Caki2 (cell line): ENCODE measurements at regions not wholly inside any gene's neighbourhood (a gene's known extent, or its start where the extent isn't known, plus 50 kb on each side); places are given as distances from the start of the nearest gene placed in this dataset.

Source experiments
- DNase-seq: peaks from one replicate; pipeline ENCODE4 v3.0.0-alpha.2; 2015; ENCODE audit warnings: low read depth
- in situ Hi-C: cut with HindIII; loops from 2 replicates; pipeline ENCODE4 v1.10.0; 2016; ENCODE audit warnings: low sequenced_read_pairs, low pct_unique_long_range_greater_than_20kb, mixed read lengths

DNA sequence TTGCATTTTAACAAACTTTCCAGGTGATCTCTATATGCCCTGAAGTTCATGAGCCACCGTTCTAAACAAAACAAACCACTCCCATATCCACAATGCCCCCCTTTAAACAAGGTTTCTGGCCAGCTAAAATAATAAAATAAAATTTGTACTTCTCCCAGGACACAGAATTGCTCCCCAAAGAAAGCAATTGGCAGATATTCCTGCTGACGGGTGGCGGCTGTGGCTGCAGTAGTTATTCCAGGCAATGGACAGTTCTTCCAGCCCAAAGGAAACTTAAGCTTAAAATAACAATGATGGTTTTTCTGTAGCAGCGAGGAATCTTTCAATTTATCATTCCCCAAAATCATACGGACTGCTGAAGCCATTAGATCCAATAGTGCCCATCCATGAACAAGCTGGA lies 260.5 kb upstream of the ZNF521 start:
- in situ Hi-C loops: no loop called here
- no peak for DNase-seq

DNA sequence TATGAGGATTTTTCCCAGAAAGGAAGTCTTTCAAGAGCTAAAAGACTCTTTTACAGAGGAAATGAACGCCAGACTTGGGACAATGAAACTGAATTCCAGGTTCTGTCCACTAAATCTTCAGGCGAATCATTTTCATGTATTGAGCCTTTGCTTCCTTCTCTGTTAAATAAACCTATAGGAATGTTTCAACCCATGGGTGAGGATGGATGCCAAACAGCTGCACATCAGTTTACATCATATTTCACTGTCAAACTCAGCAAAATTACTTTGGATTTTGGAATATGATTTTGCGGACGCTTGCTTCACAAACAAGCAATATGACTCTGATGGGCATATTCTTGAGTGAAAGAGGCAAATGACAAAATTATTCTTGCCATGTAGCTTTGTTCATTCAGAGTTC lies 256.1 kb upstream of the ZNF521 start:
- in situ Hi-C loops: no loop called here
- no peak for DNase-seq

DNA sequence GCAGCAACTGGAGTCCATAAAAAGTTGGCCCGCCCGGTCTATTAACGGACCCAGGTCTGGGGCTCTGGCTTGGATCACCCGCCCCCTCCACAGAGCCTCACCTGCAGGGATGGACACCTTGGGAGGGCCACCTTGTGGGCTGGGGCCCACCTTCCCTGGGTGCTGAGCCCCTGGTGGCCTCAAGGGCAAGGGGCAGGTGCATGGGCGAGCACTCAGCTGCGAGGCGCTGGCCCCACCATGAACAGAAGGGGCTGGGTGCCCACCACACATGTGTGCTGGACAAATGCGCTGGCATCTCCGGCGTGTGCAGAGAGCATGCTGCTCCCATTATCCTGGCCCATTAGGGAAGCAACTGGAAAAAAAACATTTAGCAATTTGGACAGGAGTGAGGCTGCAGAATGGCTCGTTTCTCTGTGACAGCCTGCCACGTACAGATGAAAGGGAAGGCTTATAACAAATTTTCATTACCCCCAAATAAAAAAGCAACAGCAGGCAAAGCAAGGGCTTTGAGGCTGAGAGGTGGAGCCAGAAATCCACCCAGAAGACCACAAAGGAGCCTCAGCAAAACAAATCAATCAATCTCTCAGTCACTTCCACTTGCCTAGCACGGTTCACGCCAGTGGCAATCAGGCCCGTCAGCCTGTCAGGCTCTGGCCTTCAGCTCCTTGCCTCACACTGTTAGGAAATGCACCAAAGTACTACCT lies 253.1 kb upstream of the ZNF521 start:
- no peak for DNase-seq
- in situ Hi-C loops: no loop called here

DNA sequence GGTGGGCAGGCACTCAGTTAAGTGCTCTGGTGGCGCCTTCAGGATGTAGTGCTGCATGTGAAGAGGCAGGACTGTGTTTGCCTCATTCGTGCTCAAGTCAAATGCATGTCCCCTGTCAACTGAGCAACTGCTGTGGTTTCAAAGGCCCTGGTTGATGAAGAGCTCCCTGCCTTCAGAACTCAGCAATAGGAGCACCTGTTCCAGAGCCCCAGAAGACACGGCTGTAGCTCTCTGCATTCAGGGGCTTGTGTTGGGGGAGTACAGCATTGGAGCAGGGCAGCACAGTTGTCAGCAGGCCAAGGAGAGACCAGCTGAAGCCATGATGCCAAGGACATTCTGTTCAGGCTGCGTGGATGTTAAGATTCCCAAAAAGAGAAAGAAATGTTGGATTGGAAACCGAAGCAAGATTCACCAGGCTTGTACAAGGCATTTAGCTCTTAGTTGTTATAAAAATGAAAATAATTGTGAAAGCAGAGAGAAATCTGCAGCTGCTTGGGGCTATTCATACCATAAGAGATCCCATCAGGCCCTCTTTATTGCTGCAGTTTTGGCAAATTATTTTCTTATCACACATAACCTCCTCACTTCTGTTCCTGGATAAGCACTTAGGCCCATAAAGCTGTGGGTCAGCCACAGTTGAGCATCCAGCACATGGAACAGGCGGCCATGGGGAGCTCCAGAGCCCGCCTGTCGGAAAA lies 252.4 kb upstream of the ZNF521 start:
- in situ Hi-C loops: no loop called here
- no peak for DNase-seq

DNA sequence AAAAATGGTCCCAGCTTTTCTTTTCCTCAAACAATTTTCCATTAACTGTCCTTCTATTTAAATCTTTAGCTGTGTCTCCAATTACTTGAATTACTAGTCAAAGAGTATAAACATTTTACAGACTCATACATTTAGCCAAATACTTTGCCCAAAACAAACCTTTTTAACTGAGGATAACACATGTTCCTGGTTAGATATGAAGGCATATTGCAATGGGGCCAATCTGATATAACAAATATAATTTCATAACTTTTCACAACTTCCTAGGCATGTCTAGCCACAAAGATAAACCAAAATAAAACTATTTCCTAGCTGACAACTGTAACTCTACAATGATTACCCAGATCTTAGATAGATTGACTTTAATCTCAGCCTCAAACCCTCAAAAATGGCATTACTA lies 247.5 kb upstream of the ZNF521 start:
- in situ Hi-C loops: no loop called here
- no peak for DNase-seq

DNA sequence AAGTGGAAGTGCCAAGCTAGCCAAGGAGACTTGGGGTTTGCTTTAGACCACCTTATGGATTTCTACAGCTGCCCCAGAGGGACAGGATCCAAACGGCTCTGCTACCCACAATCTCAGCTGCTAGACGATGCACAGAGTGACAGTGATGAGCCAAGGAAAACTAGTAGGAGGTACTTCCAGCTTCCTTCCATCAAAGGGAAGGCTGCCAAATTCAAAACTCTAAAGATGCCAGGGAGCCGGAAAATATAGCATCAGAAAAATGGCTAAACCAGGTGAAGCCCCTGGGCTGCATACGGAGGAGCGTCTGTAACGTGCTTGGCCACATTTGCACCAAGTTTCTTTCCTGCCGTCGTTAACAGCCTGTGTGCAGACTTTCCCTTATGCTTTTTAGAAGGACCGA lies 245.5 kb upstream of the ZNF521 start:
- in situ Hi-C loops: no loop called here
- no peak for DNase-seq

DNA sequence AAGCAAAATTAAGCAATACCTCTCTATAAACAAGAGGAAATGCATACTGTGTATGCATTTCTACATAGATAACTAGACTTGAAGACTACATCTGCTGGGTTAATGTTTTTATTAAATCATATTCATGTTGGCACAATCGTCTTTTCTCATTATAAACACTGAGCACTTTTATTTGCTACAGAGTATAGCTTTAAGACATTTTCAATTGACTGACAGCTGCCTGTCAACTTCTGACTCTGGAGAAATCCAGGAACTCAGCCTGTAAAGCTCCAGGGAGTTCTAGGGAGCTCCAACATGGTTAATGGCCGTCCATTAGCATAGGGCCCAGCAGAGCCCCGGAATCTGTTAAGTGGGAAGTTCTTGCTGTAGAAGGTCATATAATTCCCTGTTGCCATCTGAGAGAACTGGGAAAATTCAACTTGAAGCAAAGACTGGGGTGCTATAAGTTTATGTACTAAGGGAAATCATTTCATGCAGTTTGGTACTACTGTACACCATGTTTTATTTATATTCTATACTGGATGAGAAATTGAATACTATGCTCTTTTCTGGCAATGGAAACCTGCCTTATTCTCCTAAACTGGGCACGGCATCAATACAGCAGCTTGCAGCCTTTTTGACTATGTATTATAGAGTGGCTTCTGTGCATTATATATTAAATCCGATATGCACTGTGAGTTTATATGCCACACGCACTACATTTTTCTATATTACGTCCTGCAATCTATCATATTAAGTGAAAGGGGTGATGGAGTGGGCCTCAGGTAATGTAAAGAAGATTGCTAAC lies 243.5 kb upstream of the ZNF521 start:
- in situ Hi-C loops: no loop called here
- no peak for DNase-seq

DNA sequence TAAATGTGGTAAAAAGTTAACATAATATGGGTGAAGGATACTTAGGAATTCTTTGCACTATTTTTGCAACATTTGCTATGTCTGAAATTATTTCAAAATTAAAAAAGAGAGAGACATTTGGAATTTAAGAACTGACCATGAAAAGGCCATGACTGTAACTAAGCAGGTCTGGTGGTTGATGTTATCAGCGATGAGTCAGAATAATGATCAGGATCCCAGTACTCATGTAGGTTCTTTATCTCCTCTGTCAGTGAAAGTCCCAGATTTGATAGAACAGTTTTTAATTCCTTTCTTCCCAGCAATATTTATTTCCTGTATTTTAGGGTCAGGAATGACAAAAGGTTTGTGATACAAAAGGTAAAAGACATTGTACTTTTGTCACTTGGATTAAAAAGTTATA lies 242.4 kb upstream of the ZNF521 start:
- in situ Hi-C loops: no loop called here
- no peak for DNase-seq

DNA sequence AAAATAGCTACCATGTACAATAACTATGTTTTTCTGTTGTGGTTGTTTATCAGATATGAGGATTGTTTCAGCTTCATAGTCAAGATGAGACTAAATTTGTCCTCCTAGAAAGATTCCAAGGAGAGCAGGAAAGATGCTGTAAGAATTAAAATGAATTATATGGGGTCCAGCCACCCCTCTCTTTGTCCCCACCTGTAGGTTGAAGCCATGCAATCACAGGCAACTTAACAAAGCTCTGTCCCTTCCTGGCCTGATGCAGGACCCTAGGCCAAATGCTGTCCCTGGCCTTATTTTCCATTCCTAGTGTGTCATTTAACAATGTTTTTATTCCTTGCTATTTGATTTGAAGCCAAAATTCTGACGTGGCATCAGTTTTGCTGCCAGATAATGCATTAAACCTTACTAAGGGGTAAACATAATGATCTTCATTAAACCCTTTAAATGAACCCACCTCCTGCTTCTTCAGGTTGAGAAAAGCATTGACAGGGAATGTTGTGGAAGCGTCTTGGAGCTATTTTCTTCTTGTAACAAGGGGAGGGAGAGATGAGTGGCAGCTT lies 240.9 kb upstream of the ZNF521 start:
- in situ Hi-C loops: no loop called here
- DNase-seq: no peak

DNA sequence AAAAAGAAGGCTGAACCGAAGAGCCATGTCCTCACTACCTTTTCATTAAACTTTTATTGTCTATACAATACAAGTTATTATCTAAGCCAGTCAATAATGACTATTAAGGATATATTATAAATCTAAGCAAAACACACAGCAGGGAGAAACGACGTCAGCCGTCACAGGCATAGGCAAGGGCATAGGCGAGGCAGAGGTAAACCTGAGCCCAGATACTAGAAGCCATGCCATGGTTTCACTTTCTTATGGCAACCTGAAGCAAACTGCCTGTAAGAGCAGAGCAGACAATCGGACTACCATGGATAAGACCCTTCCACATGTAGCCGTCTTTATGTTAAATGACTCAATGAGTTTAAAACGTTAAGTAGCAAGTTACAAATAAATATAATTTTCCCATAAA lies 238.5 kb upstream of the ZNF521 start:
- in situ Hi-C loops: no loop called here
- DNase-seq: no peak

DNA sequence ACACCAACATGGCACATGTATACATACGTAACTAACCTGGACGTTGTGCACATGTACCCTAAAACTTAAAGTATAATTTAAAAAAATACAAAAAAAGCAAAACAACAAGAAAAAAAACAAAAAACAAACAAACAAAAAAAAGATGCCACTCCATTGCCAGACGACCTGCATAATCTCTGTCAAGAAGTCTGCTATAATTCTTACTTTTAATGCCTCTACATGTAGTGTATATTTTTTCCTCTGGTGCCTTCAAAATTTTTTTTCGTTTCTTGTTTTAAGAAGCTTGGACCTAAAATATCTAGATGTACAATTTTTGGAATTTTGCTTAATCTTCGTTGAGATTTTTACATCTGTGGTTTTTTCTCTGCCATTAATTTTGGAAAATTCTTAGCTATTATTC lies 235.6 kb upstream of the ZNF521 start:
- DNase-seq: no peak
- in situ Hi-C loops: no loop called here

DNA sequence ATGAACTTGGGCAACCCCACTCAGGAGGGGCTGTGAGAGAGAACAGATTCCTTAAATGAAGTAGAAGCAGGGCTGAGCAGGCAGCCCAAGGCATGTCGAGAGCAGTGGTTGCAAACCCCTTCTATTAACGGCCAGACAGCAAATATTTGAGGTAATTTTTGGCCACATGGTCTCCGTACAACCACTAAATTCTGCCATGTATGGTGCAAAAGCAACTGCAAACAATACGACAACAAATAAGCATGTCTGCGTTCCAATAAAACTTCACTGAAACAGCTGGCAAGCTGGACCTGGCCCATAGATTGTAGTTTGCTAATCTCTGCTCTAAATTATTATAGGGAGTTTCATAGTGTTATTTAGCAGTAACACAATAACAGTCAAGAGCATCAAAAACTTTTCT lies 217.0 kb upstream of the ZNF521 start:
- in situ Hi-C loops: no loop called here
- no peak for DNase-seq

DNA sequence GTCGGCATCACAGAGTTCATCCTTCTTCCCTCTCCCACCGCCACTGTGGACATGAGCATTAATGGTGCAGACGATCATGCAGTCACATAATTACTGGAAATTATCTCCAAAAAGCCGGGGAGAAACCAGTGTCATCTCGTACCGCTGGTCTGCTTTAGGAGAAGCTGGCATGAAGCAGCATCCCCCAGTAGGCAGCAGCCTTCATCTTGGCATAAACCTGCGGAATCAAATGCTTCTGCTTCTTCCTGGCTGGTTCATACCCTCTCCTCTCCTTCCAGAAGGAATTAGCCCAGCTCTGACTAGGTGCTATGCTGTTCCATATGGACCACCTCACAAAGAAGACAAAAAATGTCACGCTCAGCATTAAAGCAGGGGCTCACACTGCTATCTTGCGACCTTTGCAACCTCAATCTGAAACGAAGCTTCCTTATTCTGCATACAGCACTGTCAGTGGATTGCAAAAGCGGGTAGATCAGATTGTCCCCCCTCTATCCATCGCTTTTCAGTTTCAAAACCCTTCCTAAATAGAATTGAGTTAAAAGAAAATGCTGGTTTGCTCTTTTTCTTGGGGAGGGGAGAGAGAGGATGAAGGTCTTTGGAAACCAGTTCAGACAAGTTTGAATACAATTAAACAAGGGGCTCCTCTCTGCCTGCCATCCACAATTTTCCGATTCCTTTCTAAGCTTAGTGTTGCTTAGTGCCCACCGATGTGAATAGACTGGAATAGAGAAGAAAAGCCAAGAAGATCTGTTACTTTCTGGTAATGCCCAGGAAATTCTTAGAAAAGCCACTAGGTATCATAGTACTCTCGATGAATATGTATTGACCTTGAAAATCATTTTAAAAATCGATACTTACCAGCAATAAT lies 212.1 kb upstream of the ZNF521 start:
- DNase-seq: no peak
- in situ Hi-C loops: no loop called here

DNA sequence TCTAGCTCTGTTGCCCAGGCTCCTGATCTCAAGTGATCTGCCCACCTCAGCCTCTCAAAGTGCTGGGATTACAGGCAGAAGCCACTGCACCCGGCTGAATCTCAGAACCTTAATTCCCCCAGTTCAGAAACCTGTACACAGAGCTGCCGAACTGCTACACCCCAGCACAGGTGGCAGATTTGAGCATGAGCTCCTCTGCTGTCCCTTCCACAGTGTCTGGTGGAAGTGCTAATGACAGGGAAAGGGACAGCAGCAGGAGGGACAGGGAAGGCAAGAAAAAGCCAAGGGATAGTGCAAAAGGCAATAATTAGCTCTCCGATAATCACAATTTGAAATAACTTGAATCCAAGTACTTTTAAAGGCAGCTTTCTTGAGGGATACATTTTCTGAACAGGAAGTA lies 211.4 kb upstream of the ZNF521 start:
- no peak for DNase-seq
- in situ Hi-C loops: no loop called here

DNA sequence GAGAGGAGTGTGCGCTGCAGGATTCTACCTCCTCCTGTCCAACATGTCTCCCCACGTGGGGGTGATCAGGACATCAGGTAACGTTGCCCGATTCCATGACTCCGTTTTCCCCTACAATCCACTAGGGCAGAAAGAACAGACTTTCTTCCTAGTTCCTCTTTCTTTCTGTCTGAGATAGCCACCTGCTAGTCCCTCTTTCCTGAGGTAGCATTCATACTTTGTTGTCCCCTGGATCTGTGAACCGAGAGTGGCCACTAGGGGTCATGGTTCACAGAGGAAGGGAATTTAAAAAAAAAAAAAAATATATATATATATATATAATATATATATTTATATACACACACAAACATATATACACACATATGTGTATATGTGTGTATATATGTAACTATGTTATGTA lies 210.0 kb upstream of the ZNF521 start:
- peak; percentile 4 for DNase-seq
- in situ Hi-C loops: no loop called here

DNA sequence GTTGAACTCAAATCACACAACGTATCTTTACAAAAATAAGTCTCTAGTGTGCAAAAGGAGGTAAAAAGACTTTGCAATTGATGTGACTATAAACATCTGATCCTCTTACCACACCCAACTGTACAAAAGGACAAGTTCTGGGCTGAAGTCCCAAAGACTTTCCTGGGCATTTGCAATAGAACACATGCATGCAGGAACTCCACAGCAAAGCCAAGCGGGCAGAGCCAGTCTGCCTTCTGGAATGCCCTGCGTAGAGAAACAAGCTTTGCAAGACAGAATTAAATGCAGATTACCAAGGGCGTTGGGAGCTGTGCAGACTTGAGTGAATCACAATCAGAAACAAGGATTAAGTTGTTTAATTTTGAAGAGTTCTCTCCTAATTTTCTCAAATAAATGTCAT lies 208.4 kb upstream of the ZNF521 start:
- in situ Hi-C loops: no loop called here
- DNase-seq: no peak

DNA sequence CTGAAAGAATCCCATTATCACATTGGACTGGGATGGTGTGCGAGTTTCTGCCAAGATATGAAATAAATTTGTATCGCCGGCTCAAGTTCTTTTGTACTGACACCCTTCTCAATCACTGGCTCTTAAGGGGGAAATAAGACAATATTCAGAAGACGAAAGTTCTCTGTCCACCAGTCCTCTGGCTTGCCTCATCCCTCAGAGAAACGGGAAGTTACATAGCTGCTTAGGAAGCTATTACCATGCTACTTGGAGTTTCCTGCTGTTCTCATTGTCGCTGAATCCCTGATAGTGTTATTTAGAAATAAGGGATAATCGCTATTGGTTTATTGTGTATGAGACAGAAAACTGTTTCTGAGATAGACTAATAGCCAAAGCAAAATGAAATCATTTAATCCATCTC lies 205.0 kb upstream of the ZNF521 start:
- DNase-seq: no peak
- in situ Hi-C loops: no loop called here

DNA sequence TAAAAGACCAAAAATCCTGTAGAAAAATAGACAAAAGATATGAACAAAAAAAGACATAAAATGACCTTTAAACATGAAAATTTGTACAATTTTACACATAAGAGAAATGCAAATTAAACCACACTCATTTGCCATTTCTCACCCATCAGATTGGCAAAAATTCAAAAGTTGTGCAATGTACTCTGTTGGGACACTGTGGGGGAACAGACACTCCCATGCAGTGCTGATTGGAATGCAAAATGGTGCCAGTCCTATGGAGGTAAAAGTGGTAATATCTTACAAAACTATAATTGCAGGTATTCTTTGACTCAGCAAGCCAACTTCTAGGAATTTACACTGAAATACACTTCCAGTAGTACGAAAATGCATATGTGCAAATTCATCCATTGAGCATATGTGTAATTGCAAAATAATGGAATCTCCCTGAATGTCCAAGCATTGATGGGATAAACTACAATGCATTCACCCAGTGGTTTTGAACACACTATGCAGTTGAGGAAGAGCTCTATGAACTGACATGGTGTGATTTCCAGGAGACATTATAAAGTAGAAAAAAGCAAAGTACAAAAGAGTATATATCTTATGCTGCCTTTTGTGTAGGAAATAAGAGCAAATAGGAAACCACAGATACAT lies 201.8 kb upstream of the ZNF521 start:
- DNase-seq: no peak
- in situ Hi-C loops: no loop called here
